ENCODE measurements at regions not wholly inside any gene's neighbourhood (a gene's known extent, or its start where the extent isn't known, plus 50 kb on each side); places are given as distances from the start of the nearest gene placed in this dataset.
"Not testable (repeated sequence)": the region's sequence is repeated elsewhere in the genome, so short reads cannot be mapped to it uniquely, and the experiment has no call there.

GRCh38 chr13:87878706-87879105 is 207.5 kb downstream of the SLITRK5 start:
- DNase-seq, result no peak

GRCh38 chr13:87884884-87885283 is 213.7 kb downstream of the SLITRK5 start:
- DNase-seq, result no peak

- no peak for DNase-seq
Measured at GRCh38 chr13:87887459-87888123, 216.4 kb downstream of the SLITRK5 start.

GRCh38 chr13:87889254-87889653 is 218.1 kb downstream of the SLITRK5 start:
- no peak for DNase-seq

GRCh38 chr13:87893186-87893585 is 222.0 kb downstream of the SLITRK5 start:
- DNase-seq, result no peak

- no peak for DNase-seq
Measured at GRCh38 chr13:87894059-87894458, 222.9 kb downstream of the SLITRK5 start.

- no peak for DNase-seq
Measured at GRCh38 chr13:87903553-87903952, 232.4 kb downstream of the SLITRK5 start.

- DNase-seq, result no peak
Measured at GRCh38 chr13:87906411-87906810, 235.2 kb downstream of the SLITRK5 start.

- no peak for DNase-seq
Measured at GRCh38 chr13:87907202-87907601, 236.0 kb downstream of the SLITRK5 start.

GRCh38 chr13:87919956-87920355 is 248.8 kb downstream of the SLITRK5 start:
- DNase-seq, result no peak

GRCh38 chr13:87923753-87924152 is 252.6 kb downstream of the SLITRK5 start:
- DNase-seq, result no peak

GRCh38 chr13:87925006-87925405 is 253.8 kb downstream of the SLITRK5 start:
- no peak for DNase-seq

GRCh38 chr13:87940776-87941175 is 269.6 kb downstream of the SLITRK5 start:
- DNase-seq, result no peak

GRCh38 chr13:87941226-87941625 is 270.1 kb downstream of the SLITRK5 start:
- DNase-seq, result no peak

- no peak for DNase-seq
Measured at GRCh38 chr13:87942205-87942604, 271.0 kb downstream of the SLITRK5 start.

GRCh38 chr13:87944038-87944437 is 272.9 kb downstream of the SLITRK5 start:
- no peak for DNase-seq

- DNase-seq, result no peak
Measured at GRCh38 chr13:87952377-87952776, 281.2 kb downstream of the SLITRK5 start.

- no peak for DNase-seq
Measured at GRCh38 chr13:87953381-87953780, 282.2 kb downstream of the SLITRK5 start.

- no peak for DNase-seq
Measured at GRCh38 chr13:87954091-87954490, 282.9 kb downstream of the SLITRK5 start.

GRCh38 chr13:87961546-87961945 is 290.4 kb downstream of the SLITRK5 start:
- DNase-seq, result no peak

- no peak for DNase-seq
Measured at GRCh38 chr13:87972568-87972967, 301.4 kb downstream of the SLITRK5 start.

GRCh38 chr13:87975035-87975434 is 303.9 kb downstream of the SLITRK5 start:
- no peak for DNase-seq

- not testable (repeated sequence) for DNase-seq
Measured at GRCh38 chr13:87976650-87977049, 305.5 kb downstream of the SLITRK5 start.

GRCh38 chr13:87981416-87981815 is 310.2 kb downstream of the SLITRK5 start:
- DNase-seq, result no peak

- no peak for DNase-seq
Measured at GRCh38 chr13:87982400-87982799, 311.2 kb downstream of the SLITRK5 start.

Measured in activated T-cell treated with anti-CD3 and anti-CD28 coated beads, Interleukin-2, amount 50 U/mL, for 1 hour (primary cell).